PC-9 (cell line): ENCODE measurements at regions not wholly inside any gene's neighbourhood (a gene's known extent, or its start where the extent isn't known, plus 50 kb on each side); places are given as distances from the start of the nearest gene placed in this dataset.
"Not testable (repeated sequence)": the region's sequence is repeated elsewhere in the genome, so short reads cannot be mapped to it uniquely, and the experiment has no call there.

Experiments
- BruUV-seq: library from RNA; stranded (reverse); fragments of 400-500 nt; replicated peaks from 2 replicates; lab custom pipeline; 2021; lab: Mats Ljungman, UMichigan
- CTCF ChIA-PET: fragments of 300-600 bp; sonication (Branson Sonifier 250); formaldehyde crosslinking; loops from one replicate; lab custom pipeline; 2022; ENCODE audit warnings: antibody characterized with exemption; lab: Charles Lee
- POLR2A ChIA-PET: fragments of 300-600 bp; sonication (Branson Sonifier 250); formaldehyde crosslinking; loops from one replicate; lab custom pipeline; 2022; ENCODE audit warnings: antibody characterized with exemption; ENCODE audit not compliant: unreplicated experiment; lab: Charles Lee
- DNase-seq, 2 experiments: peaks; one replicate each; pipeline versions ENCODE4 v3.0.0 to v3.0.0-alpha.2; 2015 to 2022; ENCODE audit warnings: mixed read lengths in 1 of 2
- H2AFZ ChIP-seq: fragments of 200-600 bp; sonication (generic); 2 replicates; pipeline ENCODE4 v1.8.1; 2017; ENCODE audit warnings: antibody characterized with exemption
- H3F3A ChIP-seq: fragments of 200-600 bp; sonication (generic); 2 replicates; pipeline ENCODE4 v1.8.1; 2017; ENCODE audit warnings: antibody characterized with exemption, mild to moderate bottlenecking, low read depth; ENCODE audit not compliant: insufficient read depth
- H3K27ac ChIP-seq: fragments of 200-600 bp; sonication (generic); 2 replicates; pipeline ENCODE4 v1.6.1; 2016; ENCODE audit warnings: mixed run types
- H3K27me3 ChIP-seq: fragments of 200-600 bp; sonication (generic); 2 replicates; pipeline ENCODE4 v1.6.1; 2016; ENCODE audit warnings: low read depth, mixed run types; ENCODE audit not compliant: insufficient read depth
- H3K36me3 ChIP-seq: fragments of 200-600 bp; sonication (generic); 2 replicates; pipeline ENCODE4 v1.6.1; 2016; ENCODE audit warnings: low read depth, mixed run types
- H3K4me1 ChIP-seq: fragments of 200-600 bp; sonication (generic); replicated peaks from 2 replicates; pipeline ENCODE4 v1.6.1; 2016; ENCODE audit warnings: mixed run types; ENCODE audit not compliant: insufficient read depth
- H3K4me2 ChIP-seq: fragments of 200-600 bp; sonication (generic); 2 replicates; pipeline ENCODE4 v1.6.1; 2017; ENCODE audit warnings: mixed run types
- H3K4me3 ChIP-seq: fragments of 200-600 bp; sonication (generic); 2 replicates; pipeline ENCODE4 v1.6.1; 2016; ENCODE audit warnings: mixed run types
- H3K79me2 ChIP-seq: fragments of 200-600 bp; sonication (generic); 2 replicates; pipeline ENCODE4 v1.6.1; 2017; ENCODE audit warnings: low read depth, mixed run types
- H3K9me2 ChIP-seq: fragments of 200-600 bp; sonication (generic); 2 replicates; pipeline ENCODE4 v1.8.1; 2017; ENCODE audit warnings: mild to moderate bottlenecking; ENCODE audit not compliant: insufficient read depth
- H3K9me3 ChIP-seq: fragments of 200-600 bp; sonication (generic); 2 replicates; pipeline ENCODE4 v1.8.1; 2016; ENCODE audit warnings: low read depth; ENCODE audit not compliant: insufficient read depth
- H4K20me1 ChIP-seq: fragments of 200-600 bp; sonication (generic); 2 replicates; pipeline ENCODE4 v1.8.1; 2017; ENCODE audit not compliant: insufficient read depth
- CTCF ChIP-seq: fragments of 200-600 bp; sonication (generic); conservative IDR thresholded peaks from 2 replicates; pipeline ENCODE4 v1.6.1; 2017; ENCODE audit warnings: mixed run types, antibody characterized with exemption, mild to moderate bottlenecking, moderate library complexity
- EZH2 ChIP-seq: fragments of 200-600 bp; sonication (generic); IDR thresholded peaks from 2 replicates; pipeline ENCODE4 v1.8.0; 2017; ENCODE audit warnings: antibody characterized with exemption, low read depth
- intact Hi-C: fragments of 100-400 bp; cut with micrococcal nuclease; formaldehyde crosslinking; loops from one replicate; pipeline ENCODE4 v1.10.0; 2022; ENCODE audit not compliant: unreplicated experiment

- H3K4me1 ChIP-seq = no peaks in the 10 kb centered on the region
- no peaks in the 10 kb centered on the region for H3K27me3 ChIP-seq
- H4K20me1 ChIP-seq = no peaks in the 10 kb centered on the region
- no peak overlapping the region for H3K4me2 ChIP-seq
- no peaks in the 10 kb centered on the region for H3K9me3 ChIP-seq
- no TSS peak for BruUV-seq
- H3K79me2 ChIP-seq = no peaks in the 10 kb centered on the region
- H3K4me3 ChIP-seq = no peak overlapping the region
- DNase-seq = no peak
- TF ChIP-seq CTCF = no peak
- TF ChIP-seq EZH2 = no peak
- H3K9me2 ChIP-seq = no peaks in the 10 kb centered on the region
- no peaks in the 10 kb centered on the region for H3F3A ChIP-seq
- ChIA-PET CTCF (no interaction called here), POLR2A (no interaction called here)
- no peaks in the 10 kb centered on the region for H3K36me3 ChIP-seq
- no peak overlapping the region for H3K27ac ChIP-seq
- intact Hi-C loops = no loop called here
- no peak overlapping the region for H2AFZ ChIP-seq
Measured at GRCh38 chrX:114065577-114066223, 518.2 kb upstream of the HTR2C start.

GRCh38 chrX:114061226-114061625 lies 522.7 kb upstream of the HTR2C start:
- Histone ChIP-seq H3K9me3 (no peaks in the 10 kb centered on the region), H3K4me2 (no peak overlapping the region), H2AFZ (no peak overlapping the region), H3K4me3 (no peak overlapping the region), H3K27me3 (no peaks in the 10 kb centered on the region), H3K9me2 (no peaks in the 10 kb centered on the region), H3F3A (no peaks in the 10 kb centered on the region), H3K27ac (no peak overlapping the region), H3K36me3 (no peaks in the 10 kb centered on the region), H3K4me1 (no peaks in the 10 kb centered on the region), H3K79me2 (no peaks in the 10 kb centered on the region), H4K20me1 (no peaks in the 10 kb centered on the region)
- POLR2A ChIA-PET = no interaction called here
- no TSS peak for BruUV-seq
- CTCF ChIA-PET = no interaction called here
- DNase-seq = no peak
- intact Hi-C loops = no loop called here
- TF ChIP-seq CTCF (no peak), EZH2 (no peak)

GRCh38 chrX:114058988-114059418 lies 524.9 kb upstream of the HTR2C start:
- H3K9me2 ChIP-seq = no peaks in the 10 kb centered on the region
- intact Hi-C loops = no loop called here
- no peak overlapping the region for H3K4me3 ChIP-seq
- H3F3A ChIP-seq = no peaks in the 10 kb centered on the region
- no peak overlapping the region for H3K27ac ChIP-seq
- H2AFZ ChIP-seq = no peak overlapping the region
- TF ChIP-seq EZH2 (no peak), CTCF (no peak)
- no peaks in the 10 kb centered on the region for H3K36me3 ChIP-seq
- DNase-seq = no peak
- no peaks in the 10 kb centered on the region for H3K9me3 ChIP-seq
- CTCF ChIA-PET = no interaction called here
- no TSS peak for BruUV-seq
- POLR2A ChIA-PET = no interaction called here
- H4K20me1 ChIP-seq = no peaks in the 10 kb centered on the region
- H3K4me2 ChIP-seq = no peak overlapping the region
- no peaks in the 10 kb centered on the region for H3K27me3 ChIP-seq
- H3K4me1 ChIP-seq = no peaks in the 10 kb centered on the region
- H3K79me2 ChIP-seq = no peaks in the 10 kb centered on the region

- H3K79me2 ChIP-seq, H4K20me1 ChIP-seq, H3K4me2 ChIP-seq, BruUV-seq, H3K27me3 ChIP-seq, H3K4me1 ChIP-seq, H3K27ac ChIP-seq, H2AFZ ChIP-seq, DNase-seq, POLR2A ChIA-PET, CTCF ChIA-PET, H3K9me3 ChIP-seq, H3K4me3 ChIP-seq, H3F3A ChIP-seq, intact Hi-C loops, H3K9me2 ChIP-seq, H3K36me3 ChIP-seq: not testable (repeated sequence)
Measured at GRCh38 chrX:114057422-114057821, 526.5 kb upstream of the HTR2C start.
